22Rv1 (cell line): ENCODE measurements at regions not wholly inside any gene's neighbourhood (a gene's known extent, or its start where the extent isn't known, plus 50 kb on each side); places are given as distances from the start of the nearest gene placed in this dataset.

ENCODE experiments used
- H3K27ac ChIP-seq: fragments of 450-650 bp; 2 replicates; pipeline ENCODE4 v1.5.1; 2017
- CTCF ChIP-seq: fragments of 450-650 bp; IDR thresholded peaks from 2 replicates; pipeline ENCODE4 v1.5.1; 2017; ENCODE audit warnings: mild to moderate bottlenecking
- ZFX ChIP-seq: fragments of 450-650 bp; IDR thresholded peaks from 2 replicates; pipeline ENCODE4 v1.6.1; 2017; ENCODE audit warnings: antibody characterized with exemption, borderline replicate concordance

- no peak overlapping the region for H3K27ac ChIP-seq
- TF ChIP-seq CTCF (peak; percentile 62), ZFX (no peak)
Measured at GRCh38 chr1:172826096-172826741, 167.3 kb downstream of the FASLG start.

- no peak overlapping the region for H3K27ac ChIP-seq
- TF ChIP-seq ZFX: no peak
- TF ChIP-seq CTCF: no peak
Measured at GRCh38 chr1:172827301-172827700, 168.4 kb downstream of the FASLG start.

GRCh38 chr1:172827841-172828240 lies 168.9 kb downstream of the FASLG start:
- H3K27ac ChIP-seq: no peak overlapping the region
- no peak for TF ChIP-seq CTCF
- TF ChIP-seq ZFX: no peak

GRCh38 chr1:172832006-172832725 lies 173.3 kb downstream of the FASLG start:
- no peak overlapping the region for H3K27ac ChIP-seq
- TF ChIP-seq ZFX (no peak), CTCF (no peak)

GRCh38 chr1:172833954-172834353 lies 175.1 kb downstream of the FASLG start:
- H3K27ac ChIP-seq: no peak overlapping the region
- TF ChIP-seq ZFX (no peak), CTCF (no peak)

- TF ChIP-seq CTCF (no peak), ZFX (no peak)
- H3K27ac ChIP-seq: no peak overlapping the region
Measured at GRCh38 chr1:172834609-172835008, 175.7 kb downstream of the FASLG start.

GRCh38 chr1:172835834-172836233 lies 176.9 kb downstream of the FASLG start:
- no peak overlapping the region for H3K27ac ChIP-seq
- no peak for TF ChIP-seq ZFX
- no peak for TF ChIP-seq CTCF
